Loucy (cell line): ENCODE measurements at regions not wholly inside any gene's neighbourhood (a gene's known extent, or its start where the extent isn't known, plus 50 kb on each side); places are given as distances from the start of the nearest gene placed in this dataset.

Experiments
- EZH2phosphoT487 ChIP-seq: fragments of 200-600 bp; IDR thresholded peaks from 2 replicates; pipeline ENCODE4 v1.6.1; 2018; ENCODE audit warnings: antibody characterized with exemption, mild to moderate bottlenecking, moderate library complexity, borderline replicate concordance
- TF ChIP-seq, protein P1 (sequence below): fragments of 200-600 bp; sonication (generic); conservative IDR thresholded peaks from 2 replicates; pipeline ENCODE4 v1.5.1; 2014; ENCODE audit warnings: mild to moderate bottlenecking, antibody characterized with exemption, low read length

DNA sequence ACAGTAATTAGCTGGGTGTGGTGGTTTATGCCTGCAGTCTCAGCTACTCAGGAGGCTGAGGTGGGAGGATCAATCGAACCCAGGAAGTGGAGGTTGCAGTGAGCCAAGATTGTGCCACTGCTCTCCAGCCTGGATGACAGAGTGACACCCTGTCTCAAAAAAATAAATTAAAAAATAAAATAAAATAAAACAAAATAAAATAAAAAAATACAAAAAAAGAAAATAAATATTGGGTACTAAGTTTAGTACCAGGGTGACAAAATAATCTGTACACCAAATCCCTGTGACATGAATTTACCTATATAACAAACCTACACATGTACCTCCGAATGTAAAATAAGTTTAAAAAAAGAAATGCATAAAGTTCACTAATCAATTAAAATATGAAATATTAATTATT lies 666.0 kb upstream of the CDH18 start:
- TF ChIP-seq, protein P1, sequence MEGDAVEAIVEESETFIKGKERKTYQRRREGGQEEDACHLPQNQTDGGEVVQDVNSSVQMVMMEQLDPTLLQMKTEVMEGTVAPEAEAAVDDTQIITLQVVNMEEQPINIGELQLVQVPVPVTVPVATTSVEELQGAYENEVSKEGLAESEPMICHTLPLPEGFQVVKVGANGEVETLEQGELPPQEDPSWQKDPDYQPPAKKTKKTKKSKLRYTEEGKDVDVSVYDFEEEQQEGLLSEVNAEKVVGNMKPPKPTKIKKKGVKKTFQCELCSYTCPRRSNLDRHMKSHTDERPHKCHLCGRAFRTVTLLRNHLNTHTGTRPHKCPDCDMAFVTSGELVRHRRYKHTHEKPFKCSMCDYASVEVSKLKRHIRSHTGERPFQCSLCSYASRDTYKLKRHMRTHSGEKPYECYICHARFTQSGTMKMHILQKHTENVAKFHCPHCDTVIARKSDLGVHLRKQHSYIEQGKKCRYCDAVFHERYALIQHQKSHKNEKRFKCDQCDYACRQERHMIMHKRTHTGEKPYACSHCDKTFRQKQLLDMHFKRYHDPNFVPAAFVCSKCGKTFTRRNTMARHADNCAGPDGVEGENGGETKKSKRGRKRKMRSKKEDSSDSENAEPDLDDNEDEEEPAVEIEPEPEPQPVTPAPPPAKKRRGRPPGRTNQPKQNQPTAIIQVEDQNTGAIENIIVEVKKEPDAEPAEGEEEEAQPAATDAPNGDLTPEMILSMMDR: no peak
- no peak for TF ChIP-seq EZH2phosphoT487
